ENCODE measurements at regions not wholly inside any gene's neighbourhood (a gene's known extent, or its start where the extent isn't known, plus 50 kb on each side); places are given as distances from the start of the nearest gene placed in this dataset.

- no peaks in the 10 kb centered on the region for H3K9me1 ChIP-seq (ENCODE audit: control insufficient read depth, extremely low read depth, insufficient read depth, low read length)
- H3K4me1 ChIP-seq (ENCODE audit: control insufficient read depth, extremely low read depth, insufficient read depth, low read length), result peaks cover 4% of the 10 kb centered on the region
- TF ChIP-seq EZH2 (IDR thresholded peaks at IDR 0.05; ENCODE audit: low read length) (no peak), CTCF (optimal IDR thresholded peaks at IDR 0.05 in 1 of 3, IDR thresholded peaks at IDR 0.05 in 1 of 3, conservative IDR thresholded peaks at IDR 0.05 in 1 of 3; ENCODE audit: extremely low read depth in 1 of 3, insufficient read depth in 2 of 3, low read length in 3 of 3) (no peak)
- no peak overlapping the region for H3K27ac ChIP-seq (ENCODE audit: control insufficient read depth, insufficient read depth, low read length)
- H3K27me3 ChIP-seq (ENCODE audit: control insufficient read depth, extremely low read depth, insufficient read depth, low read length), result no peaks in the 10 kb centered on the region
- H4K20me1 ChIP-seq (ENCODE audit: control insufficient read depth, extremely low read depth, insufficient read depth, low read length), result no peaks in the 10 kb centered on the region
- no peak for DNase-seq (ENCODE audit: low read depth, low spot score)
- H3K79me2 ChIP-seq (ENCODE audit: control insufficient read depth, insufficient read depth, low read length), result no peaks in the 10 kb centered on the region
- H3K4me3 ChIP-seq (ENCODE audit: control insufficient read depth in 2 of 3, extremely low read depth in 1 of 3, insufficient read depth in 2 of 3, low read depth in 1 of 3, low read length in 3 of 3), result no peak overlapping the region
- no peak overlapping the region for H3K4me2 ChIP-seq (ENCODE audit: control insufficient read depth, extremely low read depth, insufficient read depth, low read depth, low read length)
- no peak overlapping the region for H3K9ac ChIP-seq (ENCODE audit: control insufficient read depth, extremely low read depth, insufficient read depth, low read length)
- dilution Hi-C loops (cut with MboI; ENCODE audit: extremely low pct_ligation_motif_present, low sequenced_read_pairs), result no loop called here
- H3K9me3 ChIP-seq (ENCODE audit: control insufficient read depth, low read depth, low read length), result no peaks in the 10 kb centered on the region
- H2AFZ ChIP-seq (ENCODE audit: control insufficient read depth, low read length), result no peak overlapping the region
- H3K36me3 ChIP-seq (ENCODE audit: control insufficient read depth in 2 of 2, extremely low read depth in 1 of 2, insufficient read depth in 2 of 2, low read length in 2 of 2), result no peaks in the 10 kb centered on the region
- FAIRE-seq, result peak; percentile 29
Observed at GRCh38 chr17:71502443-71502842, 618.4 kb upstream of the SOX9 start.

DNA sequence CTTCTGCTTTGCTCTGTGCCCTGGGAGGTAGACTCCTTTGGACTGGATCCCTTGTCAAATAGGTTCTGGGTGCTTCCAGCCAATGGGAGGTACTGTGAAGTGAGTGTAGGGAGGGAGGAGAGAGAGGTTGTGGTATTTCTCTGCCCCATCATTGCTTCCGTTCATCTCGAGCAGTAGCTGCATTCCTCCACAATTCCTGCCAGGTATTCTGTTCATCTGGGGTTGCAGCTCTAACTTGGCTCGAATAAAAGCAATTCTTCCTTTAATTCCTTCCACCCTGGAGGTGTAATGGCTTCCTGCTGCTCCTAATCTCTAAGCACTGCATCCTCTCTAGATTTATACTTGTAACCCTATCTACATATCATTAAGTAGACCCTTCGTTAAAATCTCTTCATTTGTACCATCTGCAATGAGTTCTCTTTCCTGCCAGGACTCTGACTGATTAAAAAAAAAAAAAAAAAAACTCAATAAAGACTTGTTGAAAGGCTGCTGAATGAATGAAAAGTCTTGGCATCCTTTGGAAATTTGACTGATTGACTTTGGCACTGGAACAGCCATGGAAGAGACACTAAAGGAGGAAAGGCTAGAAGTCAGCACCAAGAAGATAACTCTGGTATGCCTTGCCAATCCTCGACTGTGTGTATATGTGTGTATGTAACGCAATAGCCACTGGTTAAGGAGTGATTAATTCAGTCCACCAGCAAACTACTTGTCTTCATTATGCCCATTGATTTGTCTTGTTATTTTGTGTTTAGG lies 616.9 kb upstream of the SOX9 start:
- H3K4me1 ChIP-seq (ENCODE audit: control insufficient read depth, extremely low read depth, insufficient read depth, low read length), result peaks cover 4% of the 10 kb centered on the region
- no peak overlapping the region for H3K4me3 ChIP-seq (ENCODE audit: control insufficient read depth in 2 of 3, extremely low read depth in 1 of 3, insufficient read depth in 2 of 3, low read depth in 1 of 3, low read length in 3 of 3)
- peak; percentile 79 for FAIRE-seq
- H3K9ac ChIP-seq (ENCODE audit: control insufficient read depth, extremely low read depth, insufficient read depth, low read length), result no peak overlapping the region
- dilution Hi-C loops (cut with MboI; ENCODE audit: extremely low pct_ligation_motif_present, low sequenced_read_pairs), result no loop called here
- no peak overlapping the region for H3K27ac ChIP-seq (ENCODE audit: control insufficient read depth, insufficient read depth, low read length)
- no peaks in the 10 kb centered on the region for H3K36me3 ChIP-seq (ENCODE audit: control insufficient read depth in 2 of 2, extremely low read depth in 1 of 2, insufficient read depth in 2 of 2, low read length in 2 of 2)
- H3K9me3 ChIP-seq (ENCODE audit: control insufficient read depth, low read depth, low read length), result no peaks in the 10 kb centered on the region
- H3K79me2 ChIP-seq (ENCODE audit: control insufficient read depth, insufficient read depth, low read length), result no peaks in the 10 kb centered on the region
- H3K27me3 ChIP-seq (ENCODE audit: control insufficient read depth, extremely low read depth, insufficient read depth, low read length), result no peaks in the 10 kb centered on the region
- DNase-seq (ENCODE audit: low read depth, low spot score), result no peak
- no peak overlapping the region for H3K4me2 ChIP-seq (ENCODE audit: control insufficient read depth, extremely low read depth, insufficient read depth, low read depth, low read length)
- TF ChIP-seq CTCF (optimal IDR thresholded peaks at IDR 0.05 in 1 of 3, IDR thresholded peaks at IDR 0.05 in 1 of 3, conservative IDR thresholded peaks at IDR 0.05 in 1 of 3; ENCODE audit: extremely low read depth in 1 of 3, insufficient read depth in 2 of 3, low read length in 3 of 3) (no peak), EZH2 (IDR thresholded peaks at IDR 0.05; ENCODE audit: low read length) (no peak)
- no peaks in the 10 kb centered on the region for H3K9me1 ChIP-seq (ENCODE audit: control insufficient read depth, extremely low read depth, insufficient read depth, low read length)
- H2AFZ ChIP-seq (ENCODE audit: control insufficient read depth, low read length), result peak overlapping the region; percentile 69
- H4K20me1 ChIP-seq (ENCODE audit: control insufficient read depth, extremely low read depth, insufficient read depth, low read length), result no peaks in the 10 kb centered on the region

Data from keratinocyte (primary cell).